Epithelial cell of esophagus (primary cell): ENCODE measurements at regions not wholly inside any gene's neighbourhood (a gene's known extent, or its start where the extent isn't known, plus 50 kb on each side); places are given as distances from the start of the nearest gene placed in this dataset.

Experiments
- DNase-seq: peaks from one replicate; pipeline ENCODE4 v3.0.0; 2010; ENCODE audit warnings: low read depth
- H3K4me3 ChIP-seq: 2 replicates; pipeline ENCODE4 v1.5.1; 2011; ENCODE audit warnings: mild to moderate bottlenecking, low read length, control low read depth
- TF ChIP-seq, protein P1 (sequence below): IDR thresholded peaks from 2 replicates; pipeline ENCODE4 v1.5.1; 2011; ENCODE audit warnings: low read depth, mild to moderate bottlenecking, low read length, control low read depth, inconsistent platforms; ENCODE audit not compliant: insufficient read depth; ENCODE audit errors: missing control alignments

DNA sequence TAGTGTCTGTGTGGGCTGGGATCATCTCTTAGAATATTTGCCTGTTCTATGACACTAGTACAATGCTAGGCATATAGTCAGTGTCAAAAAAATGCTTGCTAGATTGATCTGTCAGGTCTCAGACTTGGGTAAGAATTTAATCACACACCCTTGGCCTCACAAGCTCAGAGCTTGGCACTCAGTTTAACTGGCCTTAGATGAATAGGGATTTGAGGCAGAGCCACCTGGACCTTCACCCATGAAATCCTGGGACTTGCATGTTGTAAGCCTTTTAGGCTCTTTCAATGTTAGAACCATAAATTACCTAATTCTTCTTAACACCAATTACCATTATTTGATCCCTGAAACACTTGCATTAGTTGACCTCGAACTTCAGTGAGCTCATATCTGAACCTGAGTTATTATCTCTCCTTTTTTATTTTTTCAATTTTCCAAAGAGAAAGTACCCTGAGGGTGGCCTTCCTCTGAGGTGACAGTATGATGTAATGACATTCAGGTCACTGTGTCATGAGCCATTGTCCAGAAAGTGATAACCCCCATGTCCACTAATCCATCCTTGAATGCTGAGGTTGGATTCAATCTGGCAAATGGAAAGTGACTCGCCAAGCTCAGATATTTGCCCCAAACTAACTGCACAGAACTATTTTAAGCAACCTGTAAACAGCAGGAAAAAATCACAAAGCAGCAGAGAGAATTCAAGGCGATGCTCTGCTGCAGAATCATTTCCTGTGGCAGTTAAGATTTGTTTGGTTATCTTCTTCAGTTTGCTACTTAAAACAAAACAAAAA is 615.2 kb upstream of the NR2F2 start:
- no peak overlapping the region for H3K4me3 ChIP-seq
- DNase-seq, result no peak
- TF ChIP-seq, protein P1, sequence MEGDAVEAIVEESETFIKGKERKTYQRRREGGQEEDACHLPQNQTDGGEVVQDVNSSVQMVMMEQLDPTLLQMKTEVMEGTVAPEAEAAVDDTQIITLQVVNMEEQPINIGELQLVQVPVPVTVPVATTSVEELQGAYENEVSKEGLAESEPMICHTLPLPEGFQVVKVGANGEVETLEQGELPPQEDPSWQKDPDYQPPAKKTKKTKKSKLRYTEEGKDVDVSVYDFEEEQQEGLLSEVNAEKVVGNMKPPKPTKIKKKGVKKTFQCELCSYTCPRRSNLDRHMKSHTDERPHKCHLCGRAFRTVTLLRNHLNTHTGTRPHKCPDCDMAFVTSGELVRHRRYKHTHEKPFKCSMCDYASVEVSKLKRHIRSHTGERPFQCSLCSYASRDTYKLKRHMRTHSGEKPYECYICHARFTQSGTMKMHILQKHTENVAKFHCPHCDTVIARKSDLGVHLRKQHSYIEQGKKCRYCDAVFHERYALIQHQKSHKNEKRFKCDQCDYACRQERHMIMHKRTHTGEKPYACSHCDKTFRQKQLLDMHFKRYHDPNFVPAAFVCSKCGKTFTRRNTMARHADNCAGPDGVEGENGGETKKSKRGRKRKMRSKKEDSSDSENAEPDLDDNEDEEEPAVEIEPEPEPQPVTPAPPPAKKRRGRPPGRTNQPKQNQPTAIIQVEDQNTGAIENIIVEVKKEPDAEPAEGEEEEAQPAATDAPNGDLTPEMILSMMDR, result no peak

DNA sequence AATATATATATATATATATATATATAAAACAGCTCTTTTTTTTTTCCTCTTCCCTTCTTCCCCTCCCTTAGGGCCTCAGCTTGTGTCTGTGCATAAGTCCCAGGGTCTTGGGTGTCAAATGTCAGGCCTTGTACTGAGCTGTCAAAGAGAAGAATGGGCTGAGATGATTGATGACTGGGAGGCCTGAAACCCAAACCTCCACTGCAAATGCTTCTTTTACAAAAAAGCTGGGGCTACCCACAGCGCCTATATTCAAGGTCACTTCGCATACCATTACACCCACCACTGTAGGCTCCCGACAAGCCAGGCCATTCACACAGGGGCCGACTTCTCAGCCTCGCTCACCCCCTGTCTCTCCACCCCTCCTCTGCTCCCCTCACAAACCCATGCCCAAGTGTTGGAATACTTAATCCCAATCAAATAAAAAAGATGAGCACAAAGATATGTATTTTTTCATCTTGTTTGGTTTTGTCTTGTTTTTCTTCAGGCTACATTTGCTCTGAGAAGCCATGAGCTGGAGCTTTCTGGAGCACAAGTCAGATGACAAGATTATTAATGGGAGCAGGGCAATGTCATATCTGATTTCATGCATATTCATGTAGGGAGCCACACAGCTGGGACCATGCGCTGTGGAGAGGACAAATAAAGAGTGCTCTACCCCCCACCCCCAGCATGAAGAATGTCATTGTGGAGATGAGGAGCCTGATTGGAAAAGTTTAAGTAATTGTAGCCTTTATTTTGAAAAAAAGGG is 614.4 kb upstream of the NR2F2 start:
- TF ChIP-seq, protein P1, result no peak
- no peak overlapping the region for H3K4me3 ChIP-seq
- no peak for DNase-seq

DNA sequence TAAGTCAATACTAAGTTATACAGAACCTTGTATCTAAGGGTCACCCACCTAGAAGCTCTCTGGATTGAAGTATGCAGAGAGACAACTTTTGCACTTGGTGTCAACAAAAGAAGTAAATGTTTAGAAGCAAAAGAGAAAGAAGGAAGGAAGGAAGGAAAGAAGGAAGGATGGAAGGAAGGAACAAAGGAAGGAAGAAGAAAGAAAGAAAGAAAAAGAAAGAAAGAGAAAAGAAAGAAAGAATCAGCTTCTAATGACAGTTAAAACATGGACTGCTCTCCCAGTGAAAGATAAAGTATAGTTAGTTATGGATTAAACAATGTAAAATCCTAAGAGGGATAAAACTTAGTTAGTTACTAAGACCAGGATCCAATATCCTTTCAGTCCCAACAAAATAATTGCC is 613.8 kb upstream of the NR2F2 start:
- no peak overlapping the region for H3K4me3 ChIP-seq
- no peak for DNase-seq
- TF ChIP-seq, protein P1, result no peak

DNA sequence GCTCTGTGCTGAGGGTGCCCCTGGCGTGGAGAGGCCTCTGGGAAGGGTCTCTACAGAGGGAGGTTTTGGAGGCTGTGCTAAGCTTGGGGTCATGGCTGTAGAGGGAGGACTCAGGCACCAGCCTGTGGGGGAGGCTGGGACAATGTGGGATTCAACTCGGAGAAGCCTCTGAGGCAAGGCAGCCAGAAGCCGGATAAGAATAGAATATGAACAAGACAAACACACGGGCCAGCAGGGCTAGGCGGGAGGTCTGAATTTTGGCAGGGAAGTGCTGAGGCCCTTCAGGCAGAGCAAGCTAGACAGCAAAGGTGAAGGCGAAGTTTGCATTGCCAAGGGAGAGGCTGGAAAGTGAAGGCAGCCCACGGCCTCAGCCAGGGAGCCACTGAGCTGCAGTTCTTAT is 612.1 kb upstream of the NR2F2 start:
- no peak overlapping the region for H3K4me3 ChIP-seq
- no peak for DNase-seq
- TF ChIP-seq, protein P1, result no peak

DNA sequence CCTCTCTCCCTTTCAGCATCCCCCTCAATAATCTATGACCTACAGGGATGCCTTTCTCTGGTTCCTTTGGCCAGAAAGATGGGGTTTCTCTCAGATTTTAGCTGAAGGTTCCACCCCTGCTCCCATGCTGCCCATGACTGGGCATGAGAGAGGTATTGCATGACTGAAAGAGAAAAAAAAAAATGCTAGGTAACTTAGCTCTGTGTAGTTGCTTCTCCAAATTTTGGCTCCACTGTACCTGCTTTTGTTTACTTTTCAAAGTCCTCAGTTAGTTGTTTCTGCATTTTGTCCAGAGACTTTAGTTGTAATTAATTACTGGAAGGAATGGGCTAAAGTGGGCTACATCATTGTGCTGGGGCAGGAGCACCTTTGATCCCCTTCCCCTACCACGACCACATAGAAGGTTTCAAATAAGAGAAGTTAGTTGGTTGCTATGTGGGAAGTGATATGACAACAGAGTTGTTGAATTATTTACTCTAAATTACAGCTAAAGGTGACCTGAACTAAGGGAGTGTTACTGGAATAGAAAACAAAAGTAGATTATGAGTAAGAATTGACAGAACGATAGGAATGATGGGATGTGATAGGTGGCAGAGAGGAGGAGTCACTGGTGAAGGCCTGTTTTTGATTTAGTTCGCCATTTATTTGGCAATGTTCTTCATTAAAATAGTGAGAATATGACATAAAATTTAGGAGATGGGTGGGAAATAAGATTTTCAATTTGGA is 605.4 kb upstream of the NR2F2 start:
- TF ChIP-seq, protein P1, result no peak
- no peak overlapping the region for H3K4me3 ChIP-seq
- DNase-seq, result no peak

DNA sequence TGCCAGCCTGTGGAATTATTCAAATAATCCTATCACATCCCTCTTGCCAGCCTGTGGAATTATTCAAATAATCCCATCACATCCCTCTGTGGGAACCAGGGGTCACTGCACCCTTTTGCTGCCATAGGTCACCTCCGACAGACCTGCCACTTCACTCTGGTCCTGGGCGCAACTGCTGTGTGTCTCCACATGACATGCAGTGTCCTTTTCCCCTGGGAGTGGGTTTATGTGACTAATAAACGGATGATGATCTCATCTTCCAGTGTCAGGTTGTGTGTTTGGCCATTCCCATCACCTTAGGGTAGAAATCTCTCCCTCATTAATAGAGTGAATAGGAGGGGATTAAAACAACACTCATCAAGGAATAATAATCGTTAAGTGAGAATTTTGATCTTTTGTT is 603.6 kb upstream of the NR2F2 start:
- no peak overlapping the region for H3K4me3 ChIP-seq
- no peak for DNase-seq
- TF ChIP-seq, protein P1, result no peak
